OCI-LY7 (cell line): ENCODE measurements at regions not wholly inside any gene's neighbourhood (a gene's known extent, or its start where the extent isn't known, plus 50 kb on each side); places are given as distances from the start of the nearest gene placed in this dataset.

Experiments
- EZH2phosphoT487 ChIP-seq: fragments of 200-600 bp; sonication (generic); IDR thresholded peaks from 2 replicates; pipeline ENCODE4 v1.6.1; 2018; ENCODE audit warnings: low read depth, borderline replicate concordance, mild to moderate bottlenecking, mixed run types, antibody characterized with exemption, low read length, moderate library complexity, mixed read lengths
- TF ChIP-seq, protein P1 (sequence below): fragments of 200-600 bp; sonication (generic); conservative IDR thresholded peaks from 2 replicates; pipeline ENCODE4 v1.5.1; 2014; ENCODE audit warnings: mild to moderate bottlenecking, antibody characterized with exemption, low read length, moderate library complexity, mixed read lengths

DNA sequence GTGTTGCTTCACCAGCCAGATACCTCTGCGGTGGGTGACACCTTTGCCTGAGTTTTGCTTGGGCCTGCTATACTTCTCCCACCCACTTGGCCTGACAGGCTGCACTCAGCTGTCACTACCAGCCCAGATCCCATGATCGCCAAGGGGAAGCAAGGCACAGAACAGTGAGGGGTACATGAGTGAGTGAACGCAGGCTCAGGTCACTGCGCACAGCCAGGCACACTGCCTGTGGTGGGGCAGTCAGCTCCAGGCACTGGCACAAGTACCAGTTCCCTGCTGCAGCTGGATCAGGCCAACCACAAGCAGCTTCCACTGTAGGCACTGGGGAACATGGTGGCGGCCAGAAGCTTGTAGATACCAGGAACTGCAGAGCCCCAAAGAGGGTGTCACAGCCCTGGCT lies 441.9 kb upstream of the GRM3 start:
- TF ChIP-seq EZH2phosphoT487, result no peak
- TF ChIP-seq, protein P1, sequence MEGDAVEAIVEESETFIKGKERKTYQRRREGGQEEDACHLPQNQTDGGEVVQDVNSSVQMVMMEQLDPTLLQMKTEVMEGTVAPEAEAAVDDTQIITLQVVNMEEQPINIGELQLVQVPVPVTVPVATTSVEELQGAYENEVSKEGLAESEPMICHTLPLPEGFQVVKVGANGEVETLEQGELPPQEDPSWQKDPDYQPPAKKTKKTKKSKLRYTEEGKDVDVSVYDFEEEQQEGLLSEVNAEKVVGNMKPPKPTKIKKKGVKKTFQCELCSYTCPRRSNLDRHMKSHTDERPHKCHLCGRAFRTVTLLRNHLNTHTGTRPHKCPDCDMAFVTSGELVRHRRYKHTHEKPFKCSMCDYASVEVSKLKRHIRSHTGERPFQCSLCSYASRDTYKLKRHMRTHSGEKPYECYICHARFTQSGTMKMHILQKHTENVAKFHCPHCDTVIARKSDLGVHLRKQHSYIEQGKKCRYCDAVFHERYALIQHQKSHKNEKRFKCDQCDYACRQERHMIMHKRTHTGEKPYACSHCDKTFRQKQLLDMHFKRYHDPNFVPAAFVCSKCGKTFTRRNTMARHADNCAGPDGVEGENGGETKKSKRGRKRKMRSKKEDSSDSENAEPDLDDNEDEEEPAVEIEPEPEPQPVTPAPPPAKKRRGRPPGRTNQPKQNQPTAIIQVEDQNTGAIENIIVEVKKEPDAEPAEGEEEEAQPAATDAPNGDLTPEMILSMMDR, result no peak
